ENCODE measurements at regions not wholly inside any gene's neighbourhood (a gene's known extent, or its start where the extent isn't known, plus 50 kb on each side); places are given as distances from the start of the nearest gene placed in this dataset.

DNA sequence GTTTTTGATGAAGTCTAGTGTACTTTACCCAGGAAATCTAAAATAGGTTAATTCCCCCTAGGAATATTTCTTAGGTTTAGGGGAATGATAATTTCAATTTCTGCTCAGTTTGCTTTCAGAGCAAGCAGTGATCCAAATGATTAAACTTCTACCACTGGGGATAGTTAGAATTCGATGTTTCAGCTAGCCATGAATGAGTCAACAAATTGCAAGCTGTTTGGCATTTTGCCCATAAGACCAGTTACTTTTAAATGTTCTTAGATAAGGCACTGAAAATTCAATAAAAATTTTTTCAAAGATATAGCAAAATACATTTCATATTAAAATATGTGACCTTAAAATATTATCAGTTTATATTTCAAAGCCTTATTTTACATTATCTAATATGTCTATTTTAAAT, 993.6 kb downstream of the ARAP2 start:
- DNase-seq (no peak), ATAC-seq (ENCODE audit: low read depth) (no peak)
- TF ChIP-seq, protein P1, sequence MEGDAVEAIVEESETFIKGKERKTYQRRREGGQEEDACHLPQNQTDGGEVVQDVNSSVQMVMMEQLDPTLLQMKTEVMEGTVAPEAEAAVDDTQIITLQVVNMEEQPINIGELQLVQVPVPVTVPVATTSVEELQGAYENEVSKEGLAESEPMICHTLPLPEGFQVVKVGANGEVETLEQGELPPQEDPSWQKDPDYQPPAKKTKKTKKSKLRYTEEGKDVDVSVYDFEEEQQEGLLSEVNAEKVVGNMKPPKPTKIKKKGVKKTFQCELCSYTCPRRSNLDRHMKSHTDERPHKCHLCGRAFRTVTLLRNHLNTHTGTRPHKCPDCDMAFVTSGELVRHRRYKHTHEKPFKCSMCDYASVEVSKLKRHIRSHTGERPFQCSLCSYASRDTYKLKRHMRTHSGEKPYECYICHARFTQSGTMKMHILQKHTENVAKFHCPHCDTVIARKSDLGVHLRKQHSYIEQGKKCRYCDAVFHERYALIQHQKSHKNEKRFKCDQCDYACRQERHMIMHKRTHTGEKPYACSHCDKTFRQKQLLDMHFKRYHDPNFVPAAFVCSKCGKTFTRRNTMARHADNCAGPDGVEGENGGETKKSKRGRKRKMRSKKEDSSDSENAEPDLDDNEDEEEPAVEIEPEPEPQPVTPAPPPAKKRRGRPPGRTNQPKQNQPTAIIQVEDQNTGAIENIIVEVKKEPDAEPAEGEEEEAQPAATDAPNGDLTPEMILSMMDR (IDR thresholded peaks at IDR 0.05): no peak
- Mint-ChIP-seq H3K4me1 (no peaks in the 10 kb centered on the region), H3K36me3 (ENCODE audit: low read depth) (no peaks in the 10 kb centered on the region), H3K27ac (no peak overlapping the region), H3K4me3 (no peak overlapping the region), H3K9me3 (peaks cover 2% of the 10 kb centered on the region), H3K27me3 (no peaks in the 10 kb centered on the region)
- intact Hi-C loops (cut with micrococcal nuclease): no loop called here
- CTCF ChIA-PET: no interaction called here
- POLR2A ChIA-PET: no interaction called here

DNA sequence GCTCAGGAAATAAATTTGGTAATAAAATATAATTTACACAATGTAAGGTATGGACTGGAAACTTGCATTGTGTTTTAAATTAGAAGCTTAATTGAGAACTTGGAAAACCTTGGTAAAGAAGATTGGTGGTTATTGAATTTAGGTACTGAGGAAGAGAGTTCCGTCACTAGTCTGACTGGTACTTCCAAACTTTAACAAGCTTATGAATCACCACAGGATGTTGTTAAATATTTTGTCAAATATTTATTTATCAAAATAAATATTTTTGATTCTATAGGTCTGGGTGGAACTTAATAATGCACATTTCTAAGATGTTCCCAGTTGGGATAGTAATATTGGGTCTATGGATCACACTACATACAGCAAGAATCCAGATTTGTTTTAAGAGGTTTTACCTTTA, 992.2 kb downstream of the ARAP2 start:
- Mint-ChIP-seq H3K4me3 (no peak overlapping the region), H3K36me3 (ENCODE audit: low read depth) (no peaks in the 10 kb centered on the region), H3K9me3 (peaks cover 2% of the 10 kb centered on the region), H3K27ac (no peak overlapping the region), H3K4me1 (no peaks in the 10 kb centered on the region), H3K27me3 (no peaks in the 10 kb centered on the region)
- ChIA-PET CTCF (no interaction called here), POLR2A (no interaction called here)
- TF ChIP-seq, protein P1 (IDR thresholded peaks at IDR 0.05): no peak
- no peak for ATAC-seq (ENCODE audit: low read depth)
- no peak for DNase-seq
- intact Hi-C loops (cut with micrococcal nuclease): no loop called here

DNA sequence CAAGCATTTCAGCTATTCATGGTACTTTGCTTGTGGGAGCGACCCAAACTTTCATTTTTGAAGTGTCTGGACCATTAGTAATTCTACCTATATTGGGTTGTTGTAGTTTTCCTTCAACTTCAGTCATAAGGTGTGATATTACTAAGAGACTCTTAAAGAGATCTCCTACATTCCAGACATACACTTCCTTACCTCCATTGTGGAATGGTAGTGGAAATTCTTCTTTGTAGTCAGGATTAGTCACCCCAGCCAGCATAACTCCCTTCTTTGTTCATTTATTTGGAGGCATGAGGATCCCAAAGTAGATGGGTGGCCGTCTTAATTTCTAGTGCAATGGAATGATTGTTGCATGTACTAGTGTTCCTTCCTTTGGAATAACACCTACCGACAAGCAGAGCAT, 991.4 kb downstream of the ARAP2 start:
- ATAC-seq (ENCODE audit: low read depth) (no peak), DNase-seq (no peak)
- POLR2A ChIA-PET: no interaction called here
- CTCF ChIA-PET: no interaction called here
- intact Hi-C loops (cut with micrococcal nuclease): no loop called here
- Mint-ChIP-seq H3K27me3 (no peaks in the 10 kb centered on the region), H3K27ac (no peak overlapping the region), H3K4me3 (no peak overlapping the region), H3K9me3 (peaks cover 4% of the 10 kb centered on the region), H3K4me1 (no peaks in the 10 kb centered on the region), H3K36me3 (ENCODE audit: low read depth) (no peaks in the 10 kb centered on the region)
- TF ChIP-seq, protein P1 (IDR thresholded peaks at IDR 0.05): no peak

DNA sequence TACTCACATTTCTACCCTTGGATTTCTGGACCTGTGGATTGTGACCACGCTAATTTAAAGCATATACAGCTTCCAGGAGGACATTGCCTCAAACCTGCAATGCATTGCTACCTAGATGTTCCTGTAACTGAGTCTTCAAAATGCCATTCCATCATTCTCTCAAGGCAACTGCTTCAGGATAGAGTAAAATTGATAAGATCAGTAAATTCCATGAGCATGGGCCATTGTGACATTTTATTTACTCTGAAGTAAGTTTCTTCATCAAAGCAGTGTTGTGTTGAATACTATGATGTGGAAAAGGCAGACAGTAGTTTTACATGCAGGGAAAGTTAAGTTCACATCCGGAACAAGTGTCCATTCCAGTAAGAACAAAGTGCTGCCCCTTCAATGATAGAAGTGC, 991.0 kb downstream of the ARAP2 start:
- intact Hi-C loops (cut with micrococcal nuclease): no loop called here
- H3K4me1 Mint-ChIP-seq: no peaks in the 10 kb centered on the region
- no peak overlapping the region for H3K4me3 Mint-ChIP-seq
- H3K9me3 Mint-ChIP-seq: peaks cover 4% of the 10 kb centered on the region
- no peaks in the 10 kb centered on the region for H3K27me3 Mint-ChIP-seq
- no peak overlapping the region for H3K27ac Mint-ChIP-seq
- ChIA-PET CTCF (no interaction called here), POLR2A (no interaction called here)
- ATAC-seq (ENCODE audit: low read depth) (no peak), DNase-seq (no peak)
- no peaks in the 10 kb centered on the region for H3K36me3 Mint-ChIP-seq (ENCODE audit: low read depth)
- TF ChIP-seq, protein P1 (IDR thresholded peaks at IDR 0.05): no peak

DNA sequence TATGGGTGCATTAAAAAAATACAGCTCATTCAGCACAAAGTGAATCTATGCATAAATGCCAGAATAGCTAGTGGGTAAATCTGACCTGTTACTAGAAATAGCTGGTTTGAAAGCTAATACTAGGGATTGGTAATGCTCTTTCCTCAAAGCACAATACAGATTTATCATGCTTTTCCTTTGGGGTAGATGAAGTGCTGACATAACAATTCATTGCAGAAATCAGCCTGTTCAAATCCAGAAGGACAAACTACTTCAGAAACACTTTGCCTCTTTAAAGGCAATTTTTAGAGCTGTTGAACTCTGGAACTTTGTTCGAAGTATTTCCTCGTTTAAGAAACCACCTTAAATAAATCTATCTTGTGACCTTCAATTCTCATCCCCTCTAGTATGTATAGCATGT, 957.9 kb downstream of the ARAP2 start:
- ChIA-PET POLR2A (no interaction called here), CTCF (no interaction called here)
- no peak for DNase-seq
- ATAC-seq (ENCODE audit: low read depth): no peak
- Mint-ChIP-seq H3K36me3 (ENCODE audit: low read depth) (no peaks in the 10 kb centered on the region), H3K27me3 (no peaks in the 10 kb centered on the region), H3K4me1 (no peaks in the 10 kb centered on the region), H3K4me3 (no peak overlapping the region), H3K27ac (no peak overlapping the region), H3K9me3 (peaks cover 5% of the 10 kb centered on the region)
- intact Hi-C loops (cut with micrococcal nuclease): no loop called here
- TF ChIP-seq, protein P1 (IDR thresholded peaks at IDR 0.05): no peak

Measured in activated B cell treated with CpG ODN at 0.5 μM for 24 hours (primary cell).